Stomach (tissue), 8 donors: ENCODE measurements at regions not wholly inside any gene's neighbourhood (a gene's known extent, or its start where the extent isn't known, plus 50 kb on each side); places are given as distances from the start of the nearest gene placed in this dataset.
"Not testable (repeated sequence)": the region's sequence is repeated elsewhere in the genome, so short reads cannot be mapped to it uniquely, and the experiment has no call there.

Experiments
- DNase-seq, 2 donors: peaks; one replicate each; pipeline versions ENCODE4 v3.0.0 to v3.0.0-alpha.2; 2013 to 2019
- H3K27ac ChIP-seq, 5 donors: fragments of 200-600 bp in 4 of 5; sonication (generic) in 4 of 5; one replicate each; pipeline ENCODE4 v1.5.1; 2013 to 2019; ENCODE audit warnings: mild to moderate bottlenecking in 1 of 5, moderate library complexity in 1 of 5
- H3K27me3 ChIP-seq, 3 donors: fragments of 200-600 bp; sonication (generic); one replicate each; pipeline ENCODE4 v1.5.1; 2017 to 2019; ENCODE audit warnings: mixed run types in 1 of 3
- H3K36me3 ChIP-seq, 4 donors: fragments of 200-600 bp; sonication (generic); 1 replicate in 3 of 4; 2 replicates in 1 of 4; pipeline ENCODE4 v1.5.1; 2016 to 2019
- H3K4me1 ChIP-seq, 4 donors: fragments of 200-600 bp; sonication (generic); one replicate each; pipeline ENCODE4 v1.5.1; 2016 to 2019
- H3K4me3 ChIP-seq, 4 donors: fragments of 200-600 bp; sonication (generic) in 3 of 4; one replicate each; pipeline ENCODE4 v1.5.1; 2016 to 2019; ENCODE audit warnings: mild to moderate bottlenecking in 1 of 4
- H3K9me3 ChIP-seq, 4 donors: fragments of 200-600 bp; sonication (generic); one replicate each; pipeline ENCODE4 v1.5.1; 2016 to 2019
- EP300 ChIP-seq: sonication (generic); formaldehyde crosslinking; IDR thresholded peaks from one replicate; pipeline ENCODE4 v1.6.1; 2017; ENCODE audit warnings: antibody characterized with exemption
- POLR2A ChIP-seq, 4 donors: fragments of 450-650 bp; IDR thresholded peaks; one replicate each; pipeline ENCODE4 v1.6.1; 2016; ENCODE audit warnings: antibody characterized with exemption in 4 of 4, control low read depth in 2 of 4, mild to moderate bottlenecking in 1 of 4, moderate library complexity in 1 of 4
- POLR2AphosphoS5 ChIP-seq, 3 donors: sonication (generic); formaldehyde crosslinking; IDR thresholded peaks; one replicate each; pipeline ENCODE4 v1.6.1; 2016; ENCODE audit warnings: antibody characterized with exemption in 3 of 3
- WGBS, 5 donors: extraction: QIAGEN DNeasy Blood & Tissue Kit in 3 of 5; methylation state at CpG; one replicate each; pipeline versions ENCODE4 v1.1.5 to v1.1.7; 2013 to 2018; 5-methylcytosine and 5-hydroxymethylcytosine counted together
- intact Hi-C: fragments of 100-400 bp; cut with DNase I; formaldehyde crosslinking; loops from one replicate; pipeline ENCODE4 v1.15.1; 2023; ENCODE audit warnings: low total_unique reads
- TF ChIP-seq, protein P1 (sequence below), 7 experiments: fragments of 450-650 bp in 4 of 7; fragments of 200-600 bp in 3 of 7; sonication (generic) in 3 of 7; IDR thresholded peaks; one replicate each; pipeline ENCODE4 v1.5.1; 2016 to 2019; ENCODE audit warnings: antibody characterized with exemption in 7 of 7, control low read depth in 2 of 7, mild to moderate bottlenecking in 1 of 7
- donor health status: healthy with polysubstance abuse.
- donor health status: Bipolar disorder and iron deficiency.
- donor health status: healthy.

DNA sequence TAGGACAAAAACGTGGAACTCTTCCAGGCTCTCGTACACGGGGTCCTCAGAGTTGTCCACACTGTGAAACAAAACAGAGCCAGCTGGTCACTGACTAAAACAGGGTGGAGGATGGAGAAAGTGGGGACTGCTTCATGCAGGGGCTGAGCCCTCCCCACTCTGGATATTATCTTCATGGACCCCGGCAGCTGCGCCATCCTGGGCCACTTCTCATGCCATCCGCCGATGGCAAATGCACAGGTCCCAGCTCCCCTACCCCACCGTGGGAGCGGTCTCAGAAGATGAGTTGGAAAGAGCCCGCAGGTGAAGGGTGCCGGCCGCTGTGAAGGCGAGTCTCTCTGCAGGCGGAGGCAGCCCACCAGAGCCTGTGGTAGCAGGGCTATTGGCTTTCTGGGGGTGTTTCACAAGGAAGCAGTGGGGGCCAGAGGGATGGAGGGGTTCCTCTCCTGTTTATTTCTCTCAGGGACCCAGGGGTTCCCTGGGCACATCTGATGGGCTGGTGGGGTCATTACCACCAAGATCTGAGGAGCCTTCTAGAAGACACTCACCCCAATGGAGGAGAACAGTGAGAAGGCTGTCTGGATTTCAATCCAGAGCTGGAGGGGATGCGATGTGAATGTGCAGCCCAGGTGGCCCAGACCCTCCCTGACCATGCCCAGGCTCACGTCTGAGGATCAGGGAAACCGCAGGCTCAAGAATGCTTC, 177.3 kb downstream of the KLF13 start:
- 88 to 94% (median 90%) methylated on average over 17 of the region's 17 CpGs for WGBS, 5 donors
- TF ChIP-seq, protein P1, sequence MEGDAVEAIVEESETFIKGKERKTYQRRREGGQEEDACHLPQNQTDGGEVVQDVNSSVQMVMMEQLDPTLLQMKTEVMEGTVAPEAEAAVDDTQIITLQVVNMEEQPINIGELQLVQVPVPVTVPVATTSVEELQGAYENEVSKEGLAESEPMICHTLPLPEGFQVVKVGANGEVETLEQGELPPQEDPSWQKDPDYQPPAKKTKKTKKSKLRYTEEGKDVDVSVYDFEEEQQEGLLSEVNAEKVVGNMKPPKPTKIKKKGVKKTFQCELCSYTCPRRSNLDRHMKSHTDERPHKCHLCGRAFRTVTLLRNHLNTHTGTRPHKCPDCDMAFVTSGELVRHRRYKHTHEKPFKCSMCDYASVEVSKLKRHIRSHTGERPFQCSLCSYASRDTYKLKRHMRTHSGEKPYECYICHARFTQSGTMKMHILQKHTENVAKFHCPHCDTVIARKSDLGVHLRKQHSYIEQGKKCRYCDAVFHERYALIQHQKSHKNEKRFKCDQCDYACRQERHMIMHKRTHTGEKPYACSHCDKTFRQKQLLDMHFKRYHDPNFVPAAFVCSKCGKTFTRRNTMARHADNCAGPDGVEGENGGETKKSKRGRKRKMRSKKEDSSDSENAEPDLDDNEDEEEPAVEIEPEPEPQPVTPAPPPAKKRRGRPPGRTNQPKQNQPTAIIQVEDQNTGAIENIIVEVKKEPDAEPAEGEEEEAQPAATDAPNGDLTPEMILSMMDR (IDR thresholded peaks at IDR 0.05) = no peak
- no peak for TF ChIP-seq POLR2AphosphoS5 (IDR thresholded peaks at IDR 0.05)
- no peak for TF ChIP-seq POLR2A (IDR thresholded peaks at IDR 0.05)
- no peak for TF ChIP-seq EP300
- H3K27ac ChIP-seq = no peak overlapping the region
- no peak overlapping the region for H3K4me3 ChIP-seq
- H3K9me3 ChIP-seq = no peaks in the 10 kb centered on the region
- DNase-seq = no peak
- no peaks in the 10 kb centered on the region for H3K27me3 ChIP-seq
- H3K4me1 ChIP-seq = no peaks in the 10 kb centered on the region
- H3K36me3 ChIP-seq = peaks cover 0 to 9% (median 0%) of the 10 kb centered on the region in 4 donors
- intact Hi-C loops = no loop called here

DNA sequence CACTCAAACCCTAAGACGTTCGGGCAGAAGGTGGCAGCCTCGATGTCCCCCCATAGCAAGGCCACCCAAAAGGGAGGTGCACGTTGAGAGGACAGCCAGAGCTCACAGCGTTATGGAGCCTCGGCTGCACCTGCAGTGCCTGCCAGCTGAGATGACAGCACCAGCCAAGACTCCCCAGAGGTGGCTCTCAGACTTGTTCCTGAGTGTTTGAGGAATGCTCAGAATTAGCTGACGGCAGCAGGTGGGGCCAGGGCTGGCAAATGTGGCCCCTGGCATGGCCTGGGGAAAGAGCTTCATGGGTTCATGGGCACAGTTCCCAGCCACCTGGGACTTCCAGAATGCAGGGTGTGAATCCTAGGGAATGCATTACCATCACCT, 177.8 kb downstream of the KLF13 start:
- Histone ChIP-seq H3K27ac (no peak overlapping the region), H3K27me3 (no peaks in the 10 kb centered on the region), H3K36me3 (peaks cover 0 to 9% (median 0%) of the 10 kb centered on the region in 4 donors), H3K4me1 (no peaks in the 10 kb centered on the region), H3K4me3 (no peak overlapping the region), H3K9me3 (no peaks in the 10 kb centered on the region)
- DNase-seq = no peak
- 68 to 77% (median 69%) methylated on average over 5 to 7 of the region's 7 CpGs for WGBS, 5 donors
- TF ChIP-seq POLR2A (IDR thresholded peaks at IDR 0.05) (no peak), POLR2AphosphoS5 (IDR thresholded peaks at IDR 0.05) (no peak), EP300 (no peak)
- TF ChIP-seq, protein P1 (IDR thresholded peaks at IDR 0.05) = no peak
- intact Hi-C loops = no loop called here

DNA sequence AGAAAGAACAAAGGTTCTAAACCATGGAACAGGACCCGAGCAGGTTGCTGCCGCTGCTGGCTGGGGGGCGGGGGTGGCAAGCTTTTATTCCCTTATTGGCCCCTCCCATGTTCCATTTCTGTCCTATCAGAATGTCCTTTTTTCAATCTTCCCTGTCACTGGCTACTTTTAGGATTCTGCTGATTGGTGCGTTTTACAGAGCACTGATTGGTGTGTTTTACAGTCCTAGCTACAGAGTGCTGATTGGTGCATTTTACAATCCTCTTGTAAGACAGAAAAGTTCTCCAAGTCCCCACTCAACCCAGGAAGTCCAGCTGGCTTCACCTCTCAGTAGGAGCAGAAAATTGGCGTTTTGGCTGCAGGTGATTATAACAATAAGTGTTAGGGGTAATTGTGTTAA, 180.9 kb downstream of the KLF13 start:
- intact Hi-C loops = not testable (repeated sequence)

DNA sequence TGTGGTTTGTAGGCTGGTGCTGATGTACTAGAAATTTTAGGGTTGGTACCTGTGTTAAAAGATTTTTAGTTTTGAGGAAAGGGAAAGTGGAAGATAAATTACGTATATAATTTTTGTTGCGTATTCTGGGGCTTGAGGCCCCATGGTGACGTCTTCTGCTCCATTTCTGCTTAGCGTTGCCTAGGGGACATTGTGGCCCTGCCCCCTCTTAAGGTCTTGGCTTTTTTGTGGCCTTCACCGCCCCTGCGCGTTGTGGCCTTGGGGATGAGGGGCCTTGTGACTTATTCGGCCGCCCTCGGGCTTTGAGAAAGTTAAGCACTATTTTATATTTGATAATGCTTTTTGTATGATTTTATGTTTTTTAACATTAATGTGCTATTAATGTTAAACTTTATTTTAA, 182.0 kb downstream of the KLF13 start:
- no peak for TF ChIP-seq POLR2AphosphoS5 (IDR thresholded peaks at IDR 0.05)
- no peak for TF ChIP-seq EP300
- no peak for TF ChIP-seq POLR2A (IDR thresholded peaks at IDR 0.05)
- TF ChIP-seq, protein P1 (IDR thresholded peaks at IDR 0.05) = no peak
- H3K36me3 ChIP-seq = no peaks in the 10 kb centered on the region
- no peak overlapping the region for H3K27ac ChIP-seq
- no peak overlapping the region for H3K4me3 ChIP-seq
- H3K27me3 ChIP-seq = no peaks in the 10 kb centered on the region
- DNase-seq = no peak
- H3K9me3 ChIP-seq = no peaks in the 10 kb centered on the region
- 92 to 94% (median 92%) methylated on average over 10 of the region's 10 CpGs for WGBS, 5 donors
- no peaks in the 10 kb centered on the region for H3K4me1 ChIP-seq
- intact Hi-C loops = no loop called here

More for the DNA sequence above, 180.9 kb downstream of the KLF13 start:
- not testable (repeated sequence) for H3K27ac ChIP-seq, H3K36me3 ChIP-seq, H3K4me1 ChIP-seq, DNase-seq, H3K9me3 ChIP-seq, H3K27me3 ChIP-seq, H3K4me3 ChIP-seq
- 75 to 85% (median 83%) methylated on average over 5 of the region's 5 CpGs for WGBS, 5 donors

DNA sequence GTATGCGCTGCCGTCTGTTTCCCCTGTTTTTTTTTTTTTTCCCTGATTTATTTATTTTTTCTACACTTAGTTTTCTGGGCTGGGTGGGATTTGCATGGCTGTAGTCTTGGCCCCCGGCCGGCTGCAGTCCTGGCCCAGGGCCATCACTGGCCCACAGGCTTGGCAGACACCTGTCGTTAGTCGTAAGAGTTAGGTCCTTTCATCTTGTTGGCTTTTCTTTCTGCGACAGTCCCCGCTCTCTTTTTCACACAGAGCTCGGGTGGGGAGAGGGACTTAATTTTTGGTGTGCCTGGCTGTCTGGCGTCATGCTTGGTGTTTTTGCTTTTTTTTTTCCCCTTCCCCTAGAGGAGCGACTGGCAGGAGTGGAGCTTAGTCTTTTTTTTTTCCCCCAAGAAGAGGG, 183.4 kb downstream of the KLF13 start:
- TF ChIP-seq, protein P1 (IDR thresholded peaks at IDR 0.05) = no peak
- no peak for TF ChIP-seq EP300
- TF ChIP-seq POLR2A (IDR thresholded peaks at IDR 0.05) = no peak
- no peak for TF ChIP-seq POLR2AphosphoS5 (IDR thresholded peaks at IDR 0.05)
- Histone ChIP-seq H3K36me3 (no peaks in the 10 kb centered on the region), H3K4me3 (no peak overlapping the region), H3K4me1 (no peaks in the 10 kb centered on the region), H3K9me3 (no peaks in the 10 kb centered on the region), H3K27ac (no peak overlapping the region), H3K27me3 (no peaks in the 10 kb centered on the region)
- intact Hi-C loops = no loop called here
- 63 to 77% (median 67%) methylated on average over 11 of the region's 11 CpGs for WGBS, 5 donors
- DNase-seq = no peak
